HG03571 (cell line): ENCODE measurements at regions not wholly inside any gene's neighbourhood (a gene's known extent, or its start where the extent isn't known, plus 50 kb on each side); places are given as distances from the start of the nearest gene placed in this dataset.
"Not testable (repeated sequence)": the region's sequence is repeated elsewhere in the genome, so short reads cannot be mapped to it uniquely, and the experiment has no call there.

ENCODE experiments used
- ATAC-seq: cut with Tn5 transposase; IDR thresholded peaks from one replicate; pipeline ENCODE4 v1.9.1; 2021; ENCODE audit not compliant: unreplicated experiment

DNA sequence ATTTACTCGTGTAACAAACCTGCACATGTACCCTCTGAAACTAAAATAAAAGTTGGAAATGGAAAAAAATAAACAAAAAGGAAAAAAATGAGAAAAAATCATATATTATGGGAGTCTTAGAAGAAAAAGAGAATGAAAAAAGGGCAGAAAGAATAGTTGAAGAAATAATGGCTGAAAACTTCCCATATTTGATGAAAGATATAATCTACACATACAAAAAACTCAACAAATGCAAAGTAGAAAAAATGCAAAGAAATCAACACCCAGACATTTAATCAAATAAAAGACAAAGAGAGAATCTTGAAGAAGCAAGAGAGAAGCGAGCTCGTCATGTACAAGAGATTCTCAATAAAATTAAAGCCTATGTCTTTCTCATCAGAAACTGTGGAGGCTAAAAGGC is 73.8 kb downstream of the SLC25A46 start:
- ATAC-seq = no peak

DNA sequence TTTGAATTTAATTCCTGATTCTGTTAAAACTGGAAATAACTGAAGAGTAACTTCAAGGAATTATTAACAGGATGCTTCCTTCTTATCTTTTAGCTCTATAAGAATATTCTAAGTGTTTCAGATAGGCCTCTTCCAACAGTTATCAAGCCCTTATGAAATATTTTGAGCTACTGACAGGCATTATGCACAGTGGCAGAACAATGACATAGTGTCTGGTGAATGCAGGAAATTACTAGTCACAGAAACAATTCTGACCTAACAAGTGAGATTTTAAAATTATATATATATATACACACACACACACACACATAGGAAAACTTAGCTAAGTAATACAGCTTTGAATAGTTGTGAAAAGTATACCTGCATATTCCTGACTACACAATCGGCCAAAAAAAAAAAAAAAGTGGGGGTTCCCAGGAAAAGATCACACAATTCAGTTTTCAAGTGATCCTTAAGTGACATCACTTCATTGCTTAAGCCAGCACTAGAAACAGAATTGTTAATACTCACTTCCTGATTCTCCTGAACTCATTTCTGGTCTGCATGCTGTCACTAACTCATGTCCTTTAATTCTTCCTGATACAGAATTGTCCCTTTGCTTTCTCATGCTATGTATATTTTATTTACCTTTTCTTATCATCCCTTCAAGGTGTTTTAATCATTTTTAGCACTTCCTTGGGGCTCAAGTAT is 77.3 kb downstream of the SLC25A46 start:
- no peak for ATAC-seq

DNA sequence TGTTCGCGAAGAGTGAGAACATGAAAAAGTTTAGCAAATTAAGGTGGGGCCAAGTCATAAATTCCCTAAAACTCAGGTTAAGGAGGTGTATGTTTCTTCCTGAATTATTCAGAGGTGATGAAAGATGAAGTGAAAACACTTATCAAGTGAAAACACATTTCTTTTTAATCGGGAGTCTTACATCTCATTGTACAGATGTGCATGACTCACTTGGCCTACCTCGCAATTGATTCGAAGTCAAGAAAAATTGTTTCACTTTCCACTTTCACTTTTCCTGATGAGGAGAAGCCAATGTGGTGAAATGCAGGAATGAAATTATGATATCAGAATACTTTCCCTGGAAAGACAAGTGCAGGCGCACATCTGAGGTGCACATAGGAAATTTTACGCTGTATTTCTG is 78.7 kb downstream of the SLC25A46 start:
- no peak for ATAC-seq

- ATAC-seq = no peak
These were observed 84.8 kb downstream of the SLC25A46 start for GRCh38 chr5:110823571-110823970.

- no peak for ATAC-seq
These were observed 86.2 kb downstream of the SLC25A46 start for GRCh38 chr5:110824936-110825441.

DNA sequence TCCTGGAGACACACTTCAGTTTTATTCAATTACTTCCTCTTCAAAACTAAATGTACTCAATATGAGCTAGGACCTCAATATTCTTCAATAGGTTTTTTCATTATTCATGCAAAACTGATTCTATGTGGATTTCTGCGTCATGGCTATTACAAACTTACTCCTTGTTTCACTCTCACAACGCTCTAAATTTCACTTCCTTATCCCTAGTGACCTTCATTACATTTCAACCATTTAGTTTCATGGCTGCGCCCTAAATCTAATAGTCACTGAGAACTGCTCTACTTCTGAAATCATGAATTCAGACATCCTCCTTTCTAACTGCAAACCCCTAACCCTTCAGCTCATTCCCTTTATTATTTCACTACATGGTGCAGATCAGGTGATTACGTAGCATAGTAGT is 93.9 kb downstream of the SLC25A46 start:
- ATAC-seq = no peak

DNA sequence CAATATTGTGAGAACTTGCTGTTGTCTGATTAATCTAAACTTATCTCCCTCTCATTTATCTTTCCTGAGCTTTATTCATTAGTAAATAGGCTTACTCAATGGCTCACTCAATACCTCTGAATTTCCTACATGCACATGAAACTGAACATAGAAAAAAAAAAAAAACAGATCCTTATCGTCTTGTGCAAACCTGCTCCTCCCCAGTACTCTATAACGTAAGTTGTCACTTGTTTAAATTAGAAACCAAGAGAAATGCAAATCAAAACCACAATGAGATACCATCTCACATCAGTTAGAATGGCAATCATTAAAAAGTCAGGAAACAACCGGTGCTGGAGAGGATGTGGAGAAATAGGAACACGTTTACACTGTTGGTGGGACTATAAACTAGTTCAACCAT is 96.1 kb downstream of the SLC25A46 start:
- ATAC-seq = not testable (repeated sequence)

- ATAC-seq = no peak
These were observed 98.0 kb downstream of the SLC25A46 start for GRCh38 chr5:110836851-110837250.

GRCh38 chr5:110838357-110838756 is 99.5 kb downstream of the SLC25A46 start:
- not testable (repeated sequence) for ATAC-seq

DNA sequence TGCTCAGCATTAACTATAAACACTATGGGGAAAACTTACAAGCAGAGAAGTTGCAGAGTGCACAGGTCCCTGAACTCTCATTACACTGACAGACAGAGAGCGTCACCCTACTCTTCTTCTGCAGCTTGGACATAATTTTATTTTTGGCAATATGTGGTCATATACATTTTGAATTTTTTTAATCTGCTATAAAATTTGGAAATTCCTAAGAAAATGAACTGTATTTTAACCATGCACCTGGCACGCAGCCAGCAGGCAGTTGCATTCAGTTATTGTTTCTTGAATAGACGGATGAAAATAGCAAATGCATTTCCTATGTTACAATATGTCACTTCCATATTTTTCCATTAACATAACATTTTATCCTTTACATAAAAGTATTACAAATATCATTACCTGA is 100.2 kb downstream of the SLC25A46 start:
- ATAC-seq = no peak

GRCh38 chr5:110840347-110840960 is 101.6 kb downstream of the SLC25A46 start:
- no peak for ATAC-seq

- no peak for ATAC-seq
These were observed 102.3 kb downstream of the SLC25A46 start for GRCh38 chr5:110841137-110841536.

DNA sequence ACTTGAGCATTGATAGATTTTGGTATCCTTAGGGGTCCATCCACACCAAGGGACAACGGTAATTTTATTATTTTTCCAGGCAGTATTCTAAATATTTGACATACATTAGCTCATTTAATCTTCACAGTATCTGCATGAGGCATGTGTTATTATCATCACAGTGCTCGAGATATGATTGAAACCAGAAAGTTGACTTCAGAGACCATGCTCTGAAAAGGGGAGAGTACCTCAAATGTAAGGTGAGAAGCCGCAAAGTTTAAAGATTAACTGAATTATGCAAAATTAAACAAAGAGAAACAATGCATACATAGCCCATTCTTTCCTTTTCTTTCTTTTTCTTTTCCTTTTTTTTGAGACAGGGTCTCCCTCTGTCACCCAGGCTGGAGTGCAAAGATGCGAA is 104.1 kb downstream of the SLC25A46 start:
- ATAC-seq = no peak

DNA sequence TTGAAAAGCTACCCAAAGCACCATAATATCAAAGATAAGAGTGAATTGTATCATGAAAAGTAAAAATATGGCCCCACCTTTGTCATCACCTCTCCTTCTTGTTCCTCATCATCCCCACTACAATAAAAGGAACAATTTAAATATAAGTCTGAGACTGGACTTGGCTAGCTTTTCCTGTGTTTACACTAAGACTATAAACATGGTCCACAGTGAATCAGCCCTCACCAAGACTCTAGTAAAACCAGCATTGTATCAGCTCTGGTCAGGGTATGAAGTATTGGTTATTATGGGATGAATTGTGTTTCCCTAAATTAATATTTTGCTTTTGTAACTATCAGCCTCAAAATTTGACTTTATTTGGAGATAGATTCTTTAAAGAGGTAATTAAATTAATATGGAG is 105.4 kb downstream of the SLC25A46 start:
- ATAC-seq = no peak

DNA sequence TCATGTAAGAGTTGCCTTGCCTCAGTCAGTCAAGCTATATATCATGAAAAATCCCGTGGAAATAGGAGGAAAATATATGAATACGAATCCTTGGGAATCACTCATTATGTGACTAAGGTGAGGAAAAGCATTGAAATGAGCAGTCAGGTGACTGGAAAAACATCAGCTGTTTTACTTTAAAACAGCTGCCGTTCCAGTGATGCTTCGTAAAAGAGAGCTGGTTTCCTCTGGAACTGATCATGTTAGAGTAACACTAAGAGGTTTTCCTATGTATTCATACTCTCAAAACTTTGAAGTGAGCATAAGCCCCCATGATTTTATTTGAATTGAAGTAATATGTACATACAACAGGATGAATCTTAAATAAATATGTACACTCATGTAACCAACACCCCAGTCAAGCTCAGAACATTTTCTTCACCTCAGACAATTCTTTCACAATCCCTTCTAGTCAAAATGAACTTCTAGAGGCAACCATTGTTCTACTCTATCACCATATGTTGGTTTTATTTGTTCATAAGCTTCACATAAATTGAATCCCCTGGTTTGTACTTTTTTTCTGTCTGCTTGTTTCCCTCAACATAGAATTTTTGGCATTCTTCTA is 107.7 kb downstream of the SLC25A46 start:
- no peak for ATAC-seq

GRCh38 chr5:110851357-110851756 is 112.5 kb downstream of the SLC25A46 start:
- no peak for ATAC-seq

- peak; percentile 96 for ATAC-seq
These were observed 113.2 kb downstream of the SLC25A46 start for GRCh38 chr5:110852053-110852452.

GRCh38 chr5:110852541-110852940 is 113.7 kb downstream of the SLC25A46 start:
- no peak for ATAC-seq

GRCh38 chr5:110853267-110853666 is 114.5 kb downstream of the SLC25A46 start:
- ATAC-seq = no peak

DNA sequence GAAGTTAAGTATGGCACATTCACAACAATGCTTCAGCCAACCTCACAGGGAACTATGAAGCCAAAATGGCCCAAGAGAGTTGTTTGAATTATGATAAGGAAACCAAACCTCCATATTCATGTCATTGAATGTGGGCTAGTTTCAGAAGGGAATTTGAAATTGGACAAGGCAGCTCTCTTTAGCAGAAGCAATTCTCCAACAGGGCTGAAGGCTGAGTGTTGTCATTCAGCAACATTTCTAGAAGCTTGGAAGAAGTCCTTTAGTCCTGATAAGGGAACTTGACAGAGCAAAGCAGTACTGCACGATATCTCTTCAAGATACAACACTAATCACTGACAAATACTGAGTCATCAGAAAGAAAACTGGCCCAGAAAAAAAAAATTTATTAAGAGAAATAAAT is 115.4 kb downstream of the SLC25A46 start:
- ATAC-seq = no peak

GRCh38 chr5:110855961-110856360 is 117.2 kb downstream of the SLC25A46 start:
- no peak for ATAC-seq

- no peak for ATAC-seq
These were observed 126.7 kb downstream of the SLC25A46 start for GRCh38 chr5:110865400-110866094.
